Keratinocyte (primary cell): ENCODE measurements at regions not wholly inside any gene's neighbourhood (a gene's known extent, or its start where the extent isn't known, plus 50 kb on each side); places are given as distances from the start of the nearest gene placed in this dataset.

ENCODE experiments used
- DNase-seq: peaks from one replicate; pipeline ENCODE4 v3.0.0-alpha.2; 2011; ENCODE audit warnings: low read depth, missing footprints, low spot score
- FAIRE-seq: peaks from 2 replicates; lab custom pipeline; 2011; peaks lifted over from hg19 to GRCh38; lab: Jason Lieb, UNC
- H2AFZ ChIP-seq: 2 replicates; pipeline ENCODE4 v1.6.0; 2012; ENCODE audit warnings: low read length, control low read depth, inconsistent platforms; ENCODE audit not compliant: control insufficient read depth
- H3K27ac ChIP-seq: 2 replicates; pipeline ENCODE4 v1.5.1; 2011; ENCODE audit warnings: low read length; ENCODE audit not compliant: control insufficient read depth, insufficient read depth
- H3K27me3 ChIP-seq: 3 replicates; pipeline ENCODE4 v1.6.0; 2011; ENCODE audit warnings: low read length; ENCODE audit not compliant: control insufficient read depth, insufficient read depth; ENCODE audit errors: extremely low read depth
- H3K36me3 ChIP-seq, 2 experiments: 2 replicates in 1 of 2; 3 replicates in 1 of 2; pipeline ENCODE4 v1.5.1; 2011; ENCODE audit warnings: low read length in 2 of 2, mild to moderate bottlenecking in 1 of 2; ENCODE audit not compliant: control insufficient read depth in 2 of 2, insufficient read depth in 2 of 2; ENCODE audit errors: extremely low read depth in 1 of 2
- H3K4me1 ChIP-seq: 3 replicates; pipeline ENCODE4 v1.5.1; 2011; ENCODE audit warnings: low read length; ENCODE audit not compliant: control insufficient read depth, insufficient read depth; ENCODE audit errors: extremely low read depth
- H3K4me2 ChIP-seq: 3 replicates; pipeline ENCODE4 v1.6.0; 2011; ENCODE audit warnings: low read depth, low read length; ENCODE audit not compliant: control insufficient read depth, insufficient read depth; ENCODE audit errors: extremely low read depth
- H3K4me3 ChIP-seq, 3 experiments: fragments of 200-600 bp in 1 of 3; sonication (generic) in 1 of 3; 2 replicates in 2 of 3; 3 replicates in 1 of 3; pipeline ENCODE4 v1.5.1; 2011 to 2016; ENCODE audit warnings: low read length in 3 of 3, mild to moderate bottlenecking in 3 of 3, control low read depth in 2 of 3, inconsistent platforms in 1 of 3, low read depth in 1 of 3, mixed read lengths in 1 of 3, mixed run types in 1 of 3, moderate library complexity in 1 of 3; ENCODE audit not compliant: control insufficient read depth in 2 of 3, insufficient read depth in 2 of 3; ENCODE audit errors: extremely low read depth in 1 of 3
- H3K79me2 ChIP-seq: 2 replicates; pipeline ENCODE4 v1.6.0; 2012; ENCODE audit warnings: low read length; ENCODE audit not compliant: control insufficient read depth, insufficient read depth
- H3K9ac ChIP-seq: 3 replicates; pipeline ENCODE4 v1.6.0; 2011; ENCODE audit warnings: low read length; ENCODE audit not compliant: control insufficient read depth, insufficient read depth; ENCODE audit errors: extremely low read depth
- H3K9me1 ChIP-seq: 3 replicates; pipeline ENCODE4 v1.6.0; 2011; ENCODE audit warnings: low read length; ENCODE audit not compliant: control insufficient read depth, insufficient read depth; ENCODE audit errors: extremely low read depth
- H3K9me3 ChIP-seq: 2 replicates; pipeline ENCODE4 v1.5.1; 2012; ENCODE audit warnings: low read depth, low read length; ENCODE audit not compliant: control insufficient read depth
- H4K20me1 ChIP-seq: 3 replicates; pipeline ENCODE4 v1.6.0; 2011; ENCODE audit warnings: low read length; ENCODE audit not compliant: control insufficient read depth, insufficient read depth; ENCODE audit errors: extremely low read depth
- CTCF ChIP-seq, 3 experiments: IDR thresholded peaks in 1 of 3; conservative IDR thresholded peaks in 1 of 3; optimal IDR thresholded peaks in 1 of 3; 2 replicates in 2 of 3; 3 replicates in 1 of 3; pipeline versions ENCODE3 to v1.5.1; 2011; ENCODE audit warnings: low read length in 3 of 3, mild to moderate bottlenecking in 3 of 3, moderate library complexity in 2 of 3, control low read depth in 1 of 3, inconsistent platforms in 1 of 3; ENCODE audit not compliant: insufficient read depth in 2 of 3; ENCODE audit errors: extremely low read depth in 1 of 3
- EZH2 ChIP-seq: IDR thresholded peaks from one replicate; pipeline ENCODE4 v1.6.1; 2012; ENCODE audit warnings: inconsistent platforms, mild to moderate bottlenecking, low read length, moderate library complexity
- dilution Hi-C: fragments of 300-500 bp; cut with MboI; formaldehyde crosslinking; loops from one replicate; pipeline ENCODE4 v1.7.0; 2020; ENCODE audit warnings: low sequenced_read_pairs; ENCODE audit not compliant: extremely low pct_ligation_motif_present

GRCh38 chr2:41703123-41703522 is 344.7 kb upstream of the PKDCC start:
- Histone ChIP-seq H4K20me1 (no peaks in the 10 kb centered on the region), H3K4me1 (no peaks in the 10 kb centered on the region), H3K36me3 (no peaks in the 10 kb centered on the region), H2AFZ (no peak overlapping the region), H3K27me3 (peaks cover 4% of the 10 kb centered on the region), H3K9me3 (no peaks in the 10 kb centered on the region), H3K9ac (no peak overlapping the region), H3K4me2 (no peak overlapping the region), H3K9me1 (no peaks in the 10 kb centered on the region), H3K79me2 (no peaks in the 10 kb centered on the region), H3K27ac (no peak overlapping the region), H3K4me3 (no peak overlapping the region)
- dilution Hi-C loops = no loop called here
- FAIRE-seq (no peak), DNase-seq (no peak)
- TF ChIP-seq CTCF (optimal IDR thresholded peaks at IDR 0.05 in 1 of 3, IDR thresholded peaks at IDR 0.05 in 1 of 3, conservative IDR thresholded peaks at IDR 0.05 in 1 of 3; ENCODE audit: extremely low read depth in 1 of 3, insufficient read depth in 2 of 3, low read length in 3 of 3) (no peak), EZH2 (no peak)

GRCh38 chr2:41705634-41706033 is 342.2 kb upstream of the PKDCC start:
- H3K4me2 ChIP-seq = no peak overlapping the region
- no peak for FAIRE-seq
- H3K4me1 ChIP-seq = peaks cover 9% of the 10 kb centered on the region
- H2AFZ ChIP-seq = no peak overlapping the region
- H3K4me3 ChIP-seq = no peak overlapping the region
- H4K20me1 ChIP-seq = no peaks in the 10 kb centered on the region
- no peak for TF ChIP-seq CTCF (optimal IDR thresholded peaks at IDR 0.05 in 1 of 3, IDR thresholded peaks at IDR 0.05 in 1 of 3, conservative IDR thresholded peaks at IDR 0.05 in 1 of 3; ENCODE audit: extremely low read depth in 1 of 3, insufficient read depth in 2 of 3, low read length in 3 of 3)
- TF ChIP-seq EZH2 = no peak
- H3K27me3 ChIP-seq = no peaks in the 10 kb centered on the region
- no peaks in the 10 kb centered on the region for H3K9me3 ChIP-seq
- H3K9me1 ChIP-seq = no peaks in the 10 kb centered on the region
- no peak for DNase-seq
- no peaks in the 10 kb centered on the region for H3K36me3 ChIP-seq
- no peaks in the 10 kb centered on the region for H3K79me2 ChIP-seq
- H3K9ac ChIP-seq = no peak overlapping the region
- H3K27ac ChIP-seq = no peak overlapping the region
- dilution Hi-C loops = no loop called here
